Stromal cell of bone marrow (primary cell): ENCODE measurements at regions not wholly inside any gene's neighbourhood (a gene's known extent, or its start where the extent isn't known, plus 50 kb on each side); places are given as distances from the start of the nearest gene placed in this dataset.

Experiments
- DNase-seq: peaks from one replicate; pipeline ENCODE4 v3.0.0-alpha.2; 2012; ENCODE audit warnings: low read depth

DNA sequence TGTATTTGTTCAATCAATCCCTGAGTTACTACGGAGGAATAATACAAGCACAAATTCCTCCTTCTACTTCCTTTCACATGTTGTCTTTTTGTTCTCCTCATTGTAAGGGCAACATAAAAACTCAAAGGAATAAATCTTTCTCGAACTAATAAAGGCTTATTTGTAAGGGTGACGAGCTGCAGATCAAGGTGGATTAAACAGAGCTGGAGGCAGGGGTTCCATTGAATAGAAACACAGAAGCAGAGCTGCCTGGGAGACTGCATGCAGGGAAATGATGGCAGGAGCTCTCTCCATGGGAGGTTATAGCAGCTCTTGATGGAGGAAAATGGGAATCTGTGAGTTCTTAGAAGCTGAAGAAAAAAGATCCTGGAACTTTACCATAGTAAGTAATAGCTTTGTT, 160.2 kb downstream of the CYYR1 start:
- no peak for DNase-seq

DNA sequence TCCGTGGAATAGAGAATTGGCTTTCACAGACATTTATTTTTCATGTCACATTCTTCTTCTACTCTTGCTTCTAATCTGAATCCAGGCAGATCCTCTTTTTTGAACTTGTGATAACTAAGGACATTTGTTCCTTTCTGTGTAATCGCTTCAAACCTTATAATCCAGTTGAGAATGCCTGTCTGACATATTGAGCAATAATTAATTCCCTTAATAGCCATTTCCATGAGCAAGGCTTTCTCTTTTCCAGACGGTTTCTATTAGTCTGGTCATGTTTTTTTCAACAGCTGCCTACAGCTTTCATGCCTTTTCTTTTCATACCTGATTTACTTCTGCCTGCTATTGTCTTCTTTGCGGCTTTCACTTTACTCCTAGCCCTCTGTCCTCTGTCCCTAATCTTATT, 163.4 kb downstream of the CYYR1 start:
- no peak for DNase-seq

DNA sequence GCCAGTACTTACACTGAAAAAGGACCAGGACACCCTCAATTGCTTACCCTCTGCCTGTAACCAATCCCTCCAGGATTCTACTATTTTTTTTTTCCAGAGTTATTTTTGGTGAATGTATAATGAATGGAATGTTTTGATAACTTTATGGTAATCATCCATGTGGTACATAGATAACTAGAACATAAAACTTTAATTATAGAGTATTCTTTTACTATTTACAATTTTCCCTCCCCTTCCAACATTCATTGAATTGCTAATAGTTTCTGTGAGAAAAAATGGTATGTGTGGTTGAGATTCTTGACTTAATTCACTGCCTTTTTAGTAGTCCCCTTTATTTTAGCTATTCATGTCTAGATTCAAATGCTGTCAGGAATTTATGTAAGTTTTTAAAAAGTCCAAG, 164.6 kb downstream of the CYYR1 start:
- DNase-seq, result no peak

DNA sequence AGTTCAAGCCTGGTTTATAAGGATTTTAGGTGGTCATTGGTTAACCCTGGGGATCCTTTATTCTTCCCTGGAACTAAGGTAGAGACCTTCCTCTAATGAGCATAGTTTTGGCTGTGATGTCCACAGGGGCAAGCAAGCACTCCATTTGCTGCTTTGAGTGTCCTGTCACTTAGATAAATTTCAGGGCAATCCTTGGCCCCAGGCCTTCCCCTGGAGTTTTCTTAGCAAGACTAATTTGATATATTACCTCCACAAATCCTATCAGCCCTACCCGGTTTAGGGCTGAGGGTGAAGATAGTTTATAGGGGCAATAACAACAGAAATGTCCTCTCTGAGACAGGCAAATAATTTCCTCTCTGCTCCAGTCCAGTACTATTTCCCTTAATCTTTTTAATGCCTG, 166.6 kb downstream of the CYYR1 start:
- no peak for DNase-seq

DNA sequence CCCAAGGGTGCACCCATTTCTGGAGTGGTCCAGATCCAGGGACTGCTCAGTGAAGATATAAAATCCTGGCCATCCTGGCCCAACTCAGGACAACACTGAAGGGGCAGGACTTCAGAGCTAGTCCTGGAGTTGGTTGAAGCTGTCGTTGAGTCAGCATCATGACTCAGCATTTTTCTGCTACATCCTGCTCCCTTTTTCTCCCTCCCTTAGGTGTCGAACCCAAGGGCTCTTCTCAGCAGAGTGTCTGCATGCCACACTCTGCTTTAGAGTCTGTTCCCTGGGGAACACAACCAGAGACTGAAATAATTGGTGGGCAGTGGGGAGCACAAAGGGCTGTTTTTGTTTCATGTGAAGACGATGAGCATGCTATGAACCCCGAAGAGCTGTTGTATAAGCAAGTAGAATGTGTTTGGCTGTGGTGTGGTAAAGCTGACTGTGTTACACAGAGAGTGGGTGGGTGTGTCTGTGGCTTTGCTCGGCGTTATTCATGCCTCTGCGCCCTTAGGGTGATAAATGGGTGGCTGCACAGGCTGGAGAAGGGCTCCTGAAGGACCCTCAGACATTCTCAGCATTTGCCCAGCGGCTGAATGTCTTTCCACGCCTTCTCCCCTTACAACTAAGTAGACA, 167.2 kb downstream of the CYYR1 start:
- DNase-seq, result peak; percentile 56

DNA sequence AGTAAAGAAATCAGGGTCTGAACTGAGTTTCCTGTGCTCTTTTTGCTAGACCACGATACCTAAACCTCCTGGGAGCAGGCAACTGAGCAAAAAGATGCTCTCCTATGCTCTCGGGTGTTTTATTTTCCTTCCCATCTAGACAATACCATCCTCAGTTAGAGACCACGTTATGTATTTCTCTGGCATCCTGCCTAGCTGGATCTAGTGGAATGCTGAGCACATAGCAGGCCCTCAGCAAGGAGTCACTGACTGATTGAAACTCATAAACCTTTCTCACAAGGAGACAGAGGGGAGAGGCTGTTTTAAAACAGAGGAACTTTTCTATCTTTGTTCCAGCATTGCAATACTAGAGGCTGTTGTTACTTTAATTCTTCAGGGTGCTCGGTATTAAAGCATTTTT, 168.0 kb downstream of the CYYR1 start:
- no peak for DNase-seq

DNA sequence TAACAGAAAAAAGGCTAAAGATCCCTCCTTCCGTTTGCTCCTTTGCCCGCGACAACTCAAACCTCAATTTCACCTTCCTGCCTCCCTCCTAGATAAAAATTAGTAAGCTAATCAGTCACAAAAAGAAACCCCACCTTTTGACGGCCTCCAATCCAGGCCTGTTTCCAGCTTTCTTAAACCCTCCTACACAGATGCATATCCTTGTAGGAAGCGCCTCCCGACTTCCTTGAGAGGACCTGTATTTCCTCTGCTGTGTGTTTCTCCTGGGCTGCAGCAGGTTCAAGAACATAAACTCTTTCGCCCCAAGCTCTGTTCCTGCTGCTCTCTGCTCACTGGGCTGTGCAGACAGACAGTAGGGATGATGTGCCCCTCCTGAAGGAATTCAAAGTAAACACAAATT, 168.8 kb downstream of the CYYR1 start:
- no peak for DNase-seq

DNA sequence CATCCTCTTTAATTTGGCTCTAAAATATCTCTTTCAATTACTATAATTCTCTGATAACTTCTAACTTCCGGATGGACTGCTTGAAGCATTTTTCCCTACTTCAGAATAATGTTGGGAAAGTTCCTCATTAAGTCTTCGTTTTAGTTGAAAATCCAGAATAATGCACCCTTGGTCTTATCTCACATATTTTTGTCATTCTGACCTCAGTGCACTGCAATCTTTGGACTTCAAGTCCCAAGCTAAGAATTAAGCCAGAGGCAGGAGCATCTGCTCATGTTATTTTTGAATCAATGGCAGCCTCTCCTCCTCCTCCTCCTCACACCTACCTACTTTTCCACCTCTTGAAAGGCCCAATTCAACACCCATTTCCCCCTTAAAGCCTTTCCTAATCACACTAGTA, 169.8 kb downstream of the CYYR1 start:
- no peak for DNase-seq

DNA sequence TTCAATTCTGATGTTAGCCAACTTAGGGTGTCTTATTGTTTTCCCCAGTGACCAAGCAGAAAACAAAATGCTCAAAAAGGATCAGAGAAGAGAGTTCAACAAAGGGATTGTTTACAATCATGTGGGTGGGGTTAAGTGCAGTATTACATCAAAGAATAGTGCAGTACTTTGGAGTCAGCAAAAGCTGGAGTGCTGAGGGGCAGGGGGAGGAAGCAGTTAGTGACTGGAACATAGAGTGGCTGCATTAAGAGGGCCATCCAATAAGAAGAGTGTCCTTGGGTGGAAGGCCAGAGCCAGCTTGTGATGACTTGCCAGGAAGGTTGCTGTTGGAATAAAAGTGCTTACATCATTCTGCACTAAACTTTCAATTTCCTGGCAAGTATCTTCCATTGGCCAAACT, 175.5 kb downstream of the CYYR1 start:
- DNase-seq, result no peak

DNA sequence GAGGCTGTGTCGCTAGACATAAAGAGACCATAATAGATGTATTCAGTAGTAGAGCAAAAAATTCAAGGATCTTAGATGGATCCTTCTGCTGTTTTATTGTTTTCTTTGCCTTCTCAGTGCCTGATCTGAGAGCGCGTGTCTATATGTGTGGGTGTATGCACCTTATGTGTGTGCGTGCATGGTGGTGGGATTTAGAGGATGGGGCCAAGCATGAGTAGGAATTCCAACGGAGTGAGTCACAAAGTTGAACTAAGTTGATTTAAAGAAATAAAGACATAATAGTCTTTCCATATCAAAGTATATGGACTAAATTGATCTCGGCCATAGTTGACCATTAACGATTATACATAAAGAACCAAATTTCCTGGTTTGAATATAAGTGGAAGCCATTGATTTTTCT, 178.7 kb downstream of the CYYR1 start:
- no peak for DNase-seq

DNA sequence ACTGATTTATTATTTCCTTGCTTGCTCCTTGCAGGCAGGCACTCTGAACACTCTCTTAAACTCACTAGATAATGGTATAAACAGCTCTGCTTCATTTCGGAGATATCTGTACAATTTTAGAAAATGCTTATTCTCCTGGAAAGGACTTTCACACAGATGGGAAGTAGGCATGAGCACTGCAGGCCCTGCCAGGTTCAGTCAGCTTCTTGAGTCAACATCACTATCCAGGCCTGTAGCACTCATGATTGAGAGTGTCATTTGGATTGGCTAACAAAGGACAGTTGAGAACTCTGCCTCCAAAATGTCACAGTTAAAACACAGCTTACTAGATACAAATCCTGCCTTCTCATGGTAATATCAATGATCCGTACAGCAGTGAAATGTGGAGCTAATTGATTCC, 181.9 kb downstream of the CYYR1 start:
- no peak for DNase-seq

DNA sequence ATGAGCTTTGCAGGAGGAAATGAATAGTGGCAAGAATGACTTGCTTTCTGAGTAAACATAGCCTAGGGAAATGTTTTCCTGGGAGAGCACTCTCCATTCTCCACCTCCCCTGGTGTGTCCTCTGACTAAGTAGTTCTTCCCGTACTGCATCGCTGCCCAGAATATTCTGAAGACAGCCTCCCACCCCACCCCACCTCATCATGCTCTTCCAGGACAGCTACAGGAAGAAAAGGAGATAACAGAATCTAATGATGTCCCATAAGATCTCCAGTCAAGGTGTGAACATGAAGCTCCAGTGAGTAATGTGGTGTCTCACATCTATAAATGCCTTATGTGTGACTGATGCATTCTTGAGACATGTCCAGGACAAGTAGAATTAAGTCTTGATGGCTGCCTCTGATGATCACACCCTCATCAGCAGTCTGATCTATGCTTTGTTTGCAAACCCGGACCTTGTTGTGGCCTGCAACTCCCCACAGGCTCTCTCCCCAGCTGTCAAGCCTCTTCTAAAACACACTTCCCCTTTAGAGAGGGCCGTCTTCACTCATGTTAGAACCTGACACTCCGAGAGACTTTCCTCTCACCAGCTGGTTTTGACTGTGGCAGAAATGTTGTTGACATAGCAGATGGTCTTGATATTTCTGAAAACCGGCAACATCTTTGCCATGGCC, 183.0 kb downstream of the CYYR1 start:
- DNase-seq, result peak; percentile 48

DNA sequence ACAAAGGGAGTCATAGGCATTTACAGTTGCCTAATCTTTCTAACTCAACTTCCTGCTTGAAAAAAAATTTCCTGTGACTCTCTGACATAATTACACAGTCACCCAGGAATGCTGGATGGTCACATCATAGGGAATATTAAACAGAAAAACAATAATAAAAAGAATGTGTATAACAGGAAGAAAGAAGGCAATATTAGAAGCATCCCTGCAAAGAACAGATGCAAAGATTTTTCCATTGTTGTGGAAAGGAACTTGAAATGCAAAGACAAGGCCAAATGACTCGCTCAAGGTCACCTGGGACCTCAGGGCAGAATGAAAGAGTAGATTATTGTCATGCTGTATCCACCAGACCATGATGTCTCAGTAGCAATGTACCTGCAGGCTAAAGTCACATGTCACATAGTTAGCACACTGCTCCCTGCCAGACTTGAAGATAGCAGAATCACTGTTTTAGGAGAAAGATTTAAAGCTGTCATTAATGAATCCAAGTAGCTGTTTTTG, 184.3 kb downstream of the CYYR1 start:
- peak; percentile 52 for DNase-seq

DNA sequence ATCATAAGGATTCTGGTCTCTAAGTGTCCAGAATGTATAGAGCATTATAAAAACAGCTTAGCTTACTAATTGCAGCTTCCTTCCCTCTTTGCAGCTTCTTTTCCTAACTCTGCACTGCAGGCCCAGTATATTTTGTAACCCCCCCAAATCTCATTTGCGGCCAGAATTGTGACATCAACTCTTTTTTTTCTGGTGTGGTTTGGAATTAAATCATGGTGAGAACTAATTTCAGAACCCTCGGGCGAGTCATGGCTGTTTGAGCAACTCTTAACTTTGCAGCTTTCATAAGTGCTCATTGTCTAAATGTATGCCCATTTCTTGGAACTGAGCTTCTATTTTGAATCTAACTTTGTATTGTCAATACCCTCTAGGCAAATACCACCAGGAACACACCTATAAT, 187.4 kb downstream of the CYYR1 start:
- peak; percentile 61 for DNase-seq

DNA sequence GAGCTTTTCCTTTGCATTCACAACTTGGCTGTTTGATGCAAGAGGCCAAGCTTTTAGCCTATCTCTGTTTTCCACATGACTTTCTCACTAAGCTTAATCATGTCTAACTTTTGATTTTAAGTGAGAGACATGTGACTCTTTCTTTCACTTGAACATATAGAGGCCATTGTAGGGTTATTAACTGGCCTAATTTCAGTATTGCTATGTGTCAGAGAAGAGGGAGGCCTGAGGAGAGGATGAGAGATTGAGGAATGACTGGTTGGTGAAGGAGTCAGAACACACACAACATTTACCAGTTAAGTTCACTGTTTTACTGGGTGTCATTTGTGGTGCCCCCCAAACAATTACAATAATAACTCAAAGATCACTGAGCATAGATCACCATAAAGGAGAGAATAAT, 193.5 kb downstream of the CYYR1 start:
- no peak for DNase-seq

DNA sequence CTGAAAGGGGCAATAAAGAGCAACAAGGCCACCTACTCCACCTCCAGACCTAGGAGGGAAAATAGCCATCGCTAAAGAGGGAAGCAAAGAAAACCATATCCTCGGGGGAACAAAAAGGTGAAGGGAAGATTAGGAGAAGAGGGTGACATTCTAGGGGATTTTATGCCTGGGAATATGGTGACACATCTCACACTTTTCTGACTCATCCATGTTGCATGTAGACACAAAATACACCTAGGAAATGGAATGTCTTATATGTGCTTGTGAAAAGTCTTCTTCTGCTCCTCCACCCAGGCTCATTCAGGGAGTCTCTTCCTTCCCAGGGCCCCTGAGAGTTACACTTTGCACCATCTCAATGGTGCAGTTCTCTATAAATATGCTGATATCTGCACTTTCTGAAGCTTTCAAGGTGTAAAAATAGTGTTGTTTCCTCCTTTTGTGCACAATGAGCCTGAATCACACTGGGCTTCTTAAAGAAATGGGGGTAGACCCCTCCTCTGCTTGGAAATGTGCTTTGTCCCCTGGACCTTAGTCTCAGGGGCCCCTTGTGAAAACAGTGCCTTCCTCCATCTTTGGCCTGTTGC, 195.9 kb downstream of the CYYR1 start:
- DNase-seq, result no peak

DNA sequence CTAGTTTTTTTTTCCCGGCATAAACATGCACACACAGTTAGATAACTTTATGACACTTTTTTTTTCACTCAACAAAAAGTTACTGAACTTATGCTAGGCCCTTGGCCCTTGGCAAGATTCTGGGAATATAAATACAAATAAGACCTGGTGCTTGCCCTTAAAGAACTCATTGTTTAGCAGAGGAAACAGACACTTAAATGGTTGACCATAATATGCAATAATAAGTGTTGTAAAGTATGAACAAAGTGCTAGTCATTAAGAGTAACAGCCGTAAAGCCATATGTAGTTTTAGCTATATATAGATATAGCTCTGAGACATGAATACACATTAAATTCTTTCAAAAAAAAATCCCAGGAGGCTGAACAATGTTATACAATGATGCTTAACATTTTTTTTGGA, 198.3 kb downstream of the CYYR1 start:
- DNase-seq, result no peak

DNA sequence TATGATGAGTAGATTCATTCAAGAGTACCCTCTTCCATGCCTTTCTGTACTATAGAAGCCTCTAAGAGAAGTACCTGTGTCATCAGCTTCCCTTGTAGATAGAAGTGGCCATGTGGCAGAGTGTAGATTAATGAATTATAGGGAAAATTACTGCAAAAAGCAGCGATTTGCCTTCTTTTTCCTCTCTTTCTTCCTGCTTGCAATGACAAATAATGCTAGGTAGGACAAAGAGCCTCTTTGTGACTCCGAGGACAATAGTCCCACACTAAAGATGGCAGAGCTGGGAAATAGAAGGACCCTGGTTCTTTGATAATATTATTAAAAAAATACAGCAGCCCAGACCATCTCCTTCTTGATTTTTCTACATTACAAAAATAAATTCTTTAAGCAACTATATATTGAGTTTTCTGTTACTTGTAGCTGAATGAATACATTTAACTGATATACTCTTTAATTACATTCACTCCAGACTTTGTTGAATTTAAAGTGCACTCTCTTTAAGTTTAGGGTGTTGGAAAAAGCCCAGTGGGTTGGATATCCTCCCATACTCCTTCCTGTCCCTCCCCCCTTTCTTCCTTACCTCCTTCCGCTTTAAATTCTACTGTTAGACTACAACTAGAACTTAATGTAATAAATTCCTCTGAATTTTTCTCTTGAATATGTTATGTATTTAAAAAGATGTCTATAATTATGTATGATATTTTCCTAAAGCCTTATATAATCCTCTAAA, 198.2 kb upstream of the APP start:
- DNase-seq, result no peak

DNA sequence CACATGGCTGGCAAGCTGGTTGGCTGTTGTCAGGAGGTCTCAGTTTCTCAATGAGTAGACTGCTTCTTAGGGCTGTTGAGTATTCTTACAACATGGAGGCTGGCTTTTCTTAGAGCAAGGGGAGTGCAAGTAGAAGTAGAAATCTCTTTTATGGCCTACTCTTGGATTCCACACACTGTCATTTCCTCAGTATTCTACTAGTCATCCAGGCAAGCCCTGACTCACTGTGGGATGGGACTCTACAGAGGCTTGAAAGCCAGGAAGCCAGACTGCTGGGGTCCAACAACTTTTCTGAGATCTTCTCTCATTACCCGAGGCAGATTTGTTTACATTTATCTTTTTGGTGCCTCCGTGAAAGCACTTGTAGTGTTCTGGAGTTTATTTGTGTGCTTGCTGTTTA, 196.2 kb upstream of the APP start:
- peak; percentile 9 for DNase-seq

DNA sequence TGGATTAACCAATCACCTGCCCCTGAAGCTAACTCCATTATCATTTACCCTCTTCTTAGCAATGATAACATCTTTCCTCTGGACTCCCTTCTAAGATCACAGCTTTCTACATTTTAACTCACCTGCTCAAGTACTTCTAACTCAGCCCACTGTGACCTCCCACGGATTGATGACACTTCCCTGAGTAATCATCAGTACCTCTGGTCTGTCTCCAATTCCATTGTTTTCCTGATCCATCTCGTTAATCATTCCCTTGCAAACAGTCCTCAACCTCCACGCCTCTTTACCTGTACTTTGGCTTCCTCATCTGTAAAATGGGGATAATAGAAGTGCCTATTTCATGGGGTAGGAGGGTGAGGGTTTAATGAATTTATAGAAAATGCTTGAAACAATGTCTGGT, 195.3 kb upstream of the APP start:
- DNase-seq, result no peak

DNA sequence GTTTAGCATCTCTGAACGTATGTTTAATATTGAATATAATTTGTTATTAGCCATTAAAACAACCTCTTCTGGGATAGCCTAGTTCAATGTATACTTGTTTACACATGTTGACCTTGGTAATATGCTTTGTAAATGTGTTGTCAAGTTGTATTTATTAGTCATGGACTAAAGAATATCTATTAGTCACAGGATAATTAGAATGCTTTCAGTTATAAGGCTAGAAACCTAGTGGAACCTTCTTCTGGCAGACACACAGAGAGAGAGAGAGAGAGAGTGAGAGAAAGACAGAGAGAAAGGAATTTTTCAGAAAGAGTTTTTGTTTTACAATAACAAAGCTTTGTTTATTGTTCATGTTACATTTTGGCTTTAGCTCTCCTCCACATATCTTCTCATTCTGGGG, 181.1 kb upstream of the APP start:
- DNase-seq, result no peak

DNA sequence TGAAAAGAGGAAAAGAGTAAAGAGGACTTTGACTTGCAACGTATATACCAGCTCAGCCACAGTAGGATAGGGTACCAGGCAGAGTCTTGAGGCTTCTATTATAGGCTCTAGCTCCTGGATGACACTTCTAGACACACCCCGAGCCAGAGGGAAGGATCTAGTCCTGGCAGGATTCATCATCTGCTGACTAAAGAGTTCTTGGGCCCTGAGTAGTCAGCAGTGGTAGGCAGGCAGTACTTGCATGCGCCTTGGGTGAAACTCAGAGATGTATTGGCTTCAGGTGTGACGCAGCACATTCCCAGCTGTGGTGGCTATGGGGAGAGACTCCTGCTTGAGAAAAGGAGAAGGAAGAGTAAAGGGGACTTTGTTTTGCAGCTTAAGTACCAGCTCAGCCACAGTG, 162.3 kb upstream of the APP start:
- DNase-seq, result no peak
